GM21619 (cell line): ENCODE measurements at regions not wholly inside any gene's neighbourhood (a gene's known extent, or its start where the extent isn't known, plus 50 kb on each side); places are given as distances from the start of the nearest gene placed in this dataset.
"Not testable (repeated sequence)": the region's sequence is repeated elsewhere in the genome, so short reads cannot be mapped to it uniquely, and the experiment has no call there.

Experiments
- ATAC-seq: cut with Tn5 transposase; IDR thresholded peaks from one replicate; pipeline ENCODE4 v1.9.1; 2021; ENCODE audit not compliant: unreplicated experiment

DNA sequence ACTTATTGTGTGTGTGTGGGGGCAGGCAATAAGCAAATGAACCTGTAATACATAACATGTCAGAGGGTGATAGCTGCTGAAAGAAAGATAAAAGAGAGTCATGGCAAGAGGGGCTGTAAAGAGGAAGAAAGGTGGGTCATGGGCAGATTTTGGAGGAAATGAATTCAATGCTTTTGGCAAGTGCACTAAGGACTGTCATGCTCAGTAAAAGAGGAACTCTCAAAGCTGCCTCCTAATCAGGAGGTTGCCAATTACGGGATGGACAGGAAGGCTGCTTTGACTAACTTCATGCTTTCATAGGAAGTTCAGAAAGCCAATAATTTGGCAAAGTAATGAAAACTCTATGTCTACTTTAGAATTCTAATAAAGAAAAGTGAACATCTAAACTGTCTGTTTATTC lies 401.2 kb downstream of the SH2D4B start:
- ATAC-seq = no peak

DNA sequence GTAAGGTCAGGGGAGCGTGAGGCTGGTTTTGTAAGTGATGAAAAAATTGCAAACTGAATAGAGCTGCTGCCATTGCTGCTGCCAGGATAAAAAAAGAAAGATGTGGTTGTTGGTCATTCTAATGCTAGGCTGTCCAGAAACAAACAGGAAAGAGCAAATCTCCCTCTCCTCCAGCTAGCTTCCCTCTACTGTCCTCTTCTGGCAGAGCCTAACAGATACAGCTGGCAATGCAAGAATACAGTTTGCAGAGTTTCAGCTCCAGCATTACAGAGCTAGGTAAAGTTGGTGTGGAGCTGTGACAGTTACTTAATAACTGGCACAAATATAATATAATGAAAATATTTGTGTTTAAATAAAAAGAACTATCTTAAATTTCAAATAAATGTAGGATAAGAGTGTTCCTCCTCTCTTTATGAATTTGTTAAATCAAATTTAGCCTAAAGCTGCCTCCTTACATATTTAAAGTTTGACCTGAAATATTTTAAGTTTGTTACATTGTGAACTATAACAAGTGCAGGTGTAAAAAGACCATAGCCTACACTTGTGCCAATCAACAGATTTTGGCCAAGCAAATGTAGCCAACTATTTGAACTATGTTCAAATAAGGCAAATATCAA lies 407.7 kb downstream of the SH2D4B start:
- ATAC-seq = no peak

- ATAC-seq = no peak
Observed at GRCh38 chr10:80946073-80946472, 408.4 kb downstream of the SH2D4B start.

- no peak for ATAC-seq
Observed at GRCh38 chr10:80946957-80947726, 409.4 kb downstream of the SH2D4B start.

- no peak for ATAC-seq
Observed at GRCh38 chr10:80949785-80950184, 412.1 kb downstream of the SH2D4B start.

- ATAC-seq = no peak
Observed at GRCh38 chr10:80952436-80952835, 414.7 kb downstream of the SH2D4B start.

DNA sequence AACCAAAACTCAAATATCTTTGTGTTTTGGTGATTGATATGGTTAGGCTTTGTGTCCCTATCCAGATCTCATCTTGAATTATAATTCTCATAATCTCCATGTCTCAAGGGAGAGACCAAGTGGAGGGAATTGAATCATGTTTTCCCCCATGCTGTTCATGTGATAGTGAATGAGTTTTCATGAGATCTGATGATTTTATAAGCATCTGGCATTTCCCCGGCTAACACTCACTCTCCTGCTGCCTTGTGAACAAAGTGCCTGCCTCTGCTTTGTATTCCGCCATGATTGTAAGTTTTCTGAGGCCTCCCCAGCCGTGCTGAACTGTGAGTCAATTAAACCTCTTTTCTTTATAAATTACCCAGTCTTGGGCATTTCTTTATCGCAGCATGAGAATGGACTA lies 419.5 kb downstream of the SH2D4B start:
- ATAC-seq = no peak

DNA sequence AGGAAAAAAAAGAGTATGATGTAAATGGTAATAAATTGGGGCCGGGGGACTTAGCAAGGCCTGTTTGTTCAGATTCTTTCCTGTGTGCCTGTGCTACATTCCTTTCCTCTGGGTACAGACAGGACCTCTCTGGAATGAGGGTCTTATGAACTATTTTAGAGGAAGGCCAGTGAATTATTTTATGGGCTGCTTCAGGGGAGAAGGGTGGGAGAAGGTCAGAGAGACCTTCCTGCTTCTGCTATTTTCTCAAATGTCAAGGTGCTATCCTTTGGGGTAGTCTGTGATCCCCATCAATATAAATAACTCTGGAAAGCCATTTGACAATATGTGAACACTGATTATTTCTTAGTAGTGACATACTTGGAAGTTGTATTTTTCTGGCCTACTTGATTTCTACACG lies 426.5 kb downstream of the SH2D4B start:
- no peak for ATAC-seq

- ATAC-seq = peak; percentile 69
Observed at GRCh38 chr10:80964955-80965614, 427.4 kb downstream of the SH2D4B start.

- ATAC-seq = no peak
Observed at GRCh38 chr10:80966326-80966986, 428.8 kb downstream of the SH2D4B start.

DNA sequence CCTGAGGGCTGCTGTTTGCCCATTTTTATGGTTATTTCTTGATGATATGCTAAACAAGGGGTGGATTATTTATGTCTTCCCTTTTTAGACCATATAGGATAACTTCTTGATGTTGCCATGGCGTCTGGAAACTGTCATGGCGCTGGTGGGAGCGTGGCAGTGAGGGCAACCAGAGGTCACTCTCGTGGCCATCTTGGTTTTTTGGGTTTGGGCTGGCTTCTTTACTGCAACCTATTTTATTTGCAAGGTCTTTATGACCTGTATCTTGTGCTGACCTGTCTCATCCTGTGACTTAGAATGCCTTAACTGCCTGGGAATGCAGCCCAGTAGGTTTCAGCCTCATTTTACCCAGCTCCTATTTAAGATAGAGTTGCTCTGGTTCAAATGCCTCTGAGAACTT lies 429.7 kb downstream of the SH2D4B start:
- not testable (repeated sequence) for ATAC-seq

DNA sequence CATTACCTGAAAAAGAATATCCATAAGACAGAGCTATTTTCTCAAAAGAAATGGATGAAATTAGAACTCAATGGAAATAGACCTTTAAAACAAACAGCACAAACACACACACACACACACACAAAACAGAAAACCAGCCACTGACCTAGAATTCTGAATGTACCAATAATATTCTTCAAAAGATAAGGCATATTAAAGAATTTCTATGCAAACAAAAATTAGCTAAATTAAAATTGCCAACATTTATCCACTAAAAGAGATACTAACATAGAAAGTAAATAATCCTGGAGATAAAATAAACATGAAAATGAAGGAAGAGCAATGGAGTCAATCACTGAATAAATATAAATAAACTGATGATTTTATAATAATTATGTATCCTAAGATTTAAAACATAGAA lies 431.2 kb downstream of the SH2D4B start:
- ATAC-seq = no peak

- ATAC-seq = no peak
Observed at GRCh38 chr10:80971461-80971860, 433.8 kb downstream of the SH2D4B start.

DNA sequence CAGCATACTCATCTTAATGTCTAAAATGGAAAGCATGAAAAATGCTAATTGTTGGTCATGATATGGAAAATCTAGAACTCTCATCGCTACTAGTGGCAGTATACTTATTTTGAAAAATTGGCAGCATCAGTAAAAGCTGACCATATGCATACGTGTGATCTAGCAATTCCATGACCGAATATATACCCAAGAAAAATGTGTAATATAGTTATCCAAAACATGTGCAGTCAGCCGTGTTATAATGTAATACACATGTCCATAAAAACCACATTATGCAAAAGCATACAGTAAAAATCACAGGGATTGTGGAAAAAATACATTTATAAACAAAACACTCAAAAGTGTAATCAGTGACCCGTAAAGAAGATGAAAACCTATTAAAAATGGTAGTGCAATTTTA lies 439.0 kb downstream of the SH2D4B start:
- ATAC-seq = no peak

GRCh38 chr10:80985102-80985501 lies 447.4 kb downstream of the SH2D4B start:
- ATAC-seq = no peak

DNA sequence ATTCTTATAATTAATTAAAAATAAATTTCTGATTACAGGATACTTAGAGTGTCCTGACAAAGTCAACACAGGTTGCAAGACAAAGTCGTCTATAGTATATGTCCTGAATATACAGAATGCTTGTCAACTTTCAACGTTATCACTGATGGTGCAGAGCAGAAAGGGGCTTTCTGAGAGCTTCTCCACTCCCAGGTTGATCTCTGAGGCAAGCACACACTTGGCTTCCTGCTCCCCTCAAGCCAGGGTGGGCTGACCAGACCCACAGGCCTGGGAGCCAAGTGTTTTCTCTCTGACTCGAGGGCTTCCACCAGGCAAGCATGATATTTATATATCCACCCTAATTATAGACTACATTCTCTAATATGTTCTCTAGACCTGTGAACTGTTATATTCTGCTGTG lies 448.9 kb downstream of the SH2D4B start:
- ATAC-seq = no peak

- ATAC-seq = no peak
Observed at GRCh38 chr10:80988755-80989154, 451.1 kb downstream of the SH2D4B start.

DNA sequence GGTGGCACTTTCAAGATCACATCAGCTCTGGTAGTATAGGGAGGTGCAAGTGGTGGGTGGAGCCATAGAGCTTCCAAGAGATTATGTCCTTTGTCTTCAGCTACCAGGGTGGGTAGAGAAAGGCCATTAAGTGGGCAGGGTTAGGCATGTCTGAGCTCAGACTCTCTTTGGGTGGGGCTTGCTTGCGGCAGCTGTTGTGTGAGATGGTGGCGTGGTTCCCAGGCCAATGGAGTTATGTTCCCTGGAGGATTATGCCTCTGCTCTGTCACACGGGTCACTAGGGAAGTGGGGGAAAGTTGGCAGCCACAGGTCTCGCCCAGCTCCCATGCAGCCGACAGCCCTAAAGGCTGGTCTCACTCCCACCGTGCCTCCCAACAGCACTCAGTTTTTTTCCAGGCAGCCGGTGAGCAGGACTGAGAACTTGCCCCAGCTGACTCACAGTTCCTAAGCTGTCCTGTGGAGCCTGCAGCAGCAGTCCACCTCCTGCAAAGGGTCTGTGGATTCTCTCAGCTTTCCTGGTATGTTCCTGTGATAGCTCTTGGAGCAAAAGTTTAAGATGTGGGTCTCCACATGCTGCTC lies 459.0 kb downstream of the SH2D4B start:
- no peak for ATAC-seq

GRCh38 chr10:81000781-81001180 lies 463.1 kb downstream of the SH2D4B start:
- no peak for ATAC-seq

GRCh38 chr10:81002382-81002781 lies 464.7 kb downstream of the SH2D4B start:
- no peak for ATAC-seq

GRCh38 chr10:81007872-81008271 lies 470.2 kb downstream of the SH2D4B start:
- ATAC-seq = no peak
